ENCODE measurements at regions not wholly inside any gene's neighbourhood (a gene's known extent, or its start where the extent isn't known, plus 50 kb on each side); places are given as distances from the start of the nearest gene placed in this dataset.

- no peak for DNase-seq
Measured at GRCh38 chr10:128629111-128630096, 503.2 kb upstream of the MKI67 start.

- no peak for DNase-seq
Measured at GRCh38 chr10:128630787-128631252, 504.6 kb upstream of the MKI67 start.

- DNase-seq: no peak
Measured at GRCh38 chr10:128631801-128632241, 505.6 kb upstream of the MKI67 start.

GRCh38 chr10:128632694-128633093, 506.5 kb upstream of the MKI67 start:
- no peak for DNase-seq

GRCh38 chr10:128633864-128634540, 507.8 kb upstream of the MKI67 start:
- no peak for DNase-seq

GRCh38 chr10:128642023-128642422, 515.8 kb upstream of the MKI67 start:
- DNase-seq: no peak

- no peak for DNase-seq
Measured at GRCh38 chr10:128642502-128642901, 516.3 kb upstream of the MKI67 start.

- DNase-seq: no peak
Measured at GRCh38 chr10:128643658-128644057, 517.4 kb upstream of the MKI67 start.

- no peak for DNase-seq
Measured at GRCh38 chr10:128645486-128645885, 519.3 kb upstream of the MKI67 start.

GRCh38 chr10:128646956-128647355, 520.7 kb upstream of the MKI67 start:
- no peak for DNase-seq

GRCh38 chr10:128657548-128657947, 531.3 kb upstream of the MKI67 start:
- no peak for DNase-seq

GRCh38 chr10:128660726-128661125, 534.5 kb upstream of the MKI67 start:
- no peak for DNase-seq

GRCh38 chr10:128661404-128662197, 535.4 kb upstream of the MKI67 start:
- DNase-seq: no peak

- no peak for DNase-seq
Measured at GRCh38 chr10:128662520-128662919, 536.3 kb upstream of the MKI67 start.

- no peak for DNase-seq
Measured at GRCh38 chr10:128664729-128665128, 538.5 kb upstream of the MKI67 start.

- DNase-seq: no peak
Measured at GRCh38 chr10:128675405-128675804, 549.2 kb upstream of the MKI67 start.

GRCh38 chr10:128680116-128680515, 553.9 kb upstream of the MKI67 start:
- DNase-seq: no peak

- DNase-seq: no peak
Measured at GRCh38 chr10:128684215-128684614, 558.0 kb upstream of the MKI67 start.

GRCh38 chr10:128686630-128687278, 560.5 kb upstream of the MKI67 start:
- DNase-seq: no peak

- DNase-seq: no peak
Measured at GRCh38 chr10:128687408-128687807, 561.2 kb upstream of the MKI67 start.

- no peak for DNase-seq
Measured at GRCh38 chr10:128687927-128688549, 561.8 kb upstream of the MKI67 start.

- no peak for DNase-seq
Measured at GRCh38 chr10:128689667-128690066, 563.4 kb upstream of the MKI67 start.

All from NCI-H1105 treated with DMSO at 0.1 percent for 48 hours (cell line).